Stimulated activated naive B cell treated with anti-CD40 and anti-IgM and Interleukin-4, amounts not matched to agents 10 μg/mL and 1 μg/mL and 100 μg/mL, for 72 hours (primary cell): ENCODE measurements at regions not wholly inside any gene's neighbourhood (a gene's known extent, or its start where the extent isn't known, plus 50 kb on each side); places are given as distances from the start of the nearest gene placed in this dataset.

Source experiments
- ATAC-seq, 2 donors: fragments of 150-1000 bp; cut with Tn5 transposase; replicated peaks; 2 replicates each; pipeline ENCODE4 v1.10.0; 2021; ENCODE audit warnings: moderate library complexity in 1 of 2
- DNase-seq: peaks from one replicate; pipeline ENCODE4 v3.0.0; 2021
- H3K27ac Mint-ChIP-seq: one replicate; pipeline ENCODE4 v1.8.0; 2022; ENCODE audit warnings: mild to moderate bottlenecking, mixed read lengths
- H3K27me3 Mint-ChIP-seq, 2 donors: one replicate each; pipeline ENCODE4 v1.8.0; 2022; ENCODE audit warnings: mixed read lengths in 2 of 2
- H3K36me3 Mint-ChIP-seq, 2 donors: one replicate each; pipeline ENCODE4 v1.8.0; 2022; ENCODE audit warnings: mixed read lengths in 2 of 2, mild to moderate bottlenecking in 1 of 2
- H3K4me1 Mint-ChIP-seq, 2 donors: one replicate each; pipeline ENCODE4 v1.8.0; 2022; ENCODE audit warnings: mixed read lengths in 2 of 2, mild to moderate bottlenecking in 1 of 2
- H3K4me3 Mint-ChIP-seq, 2 donors: one replicate each; pipeline ENCODE4 v1.8.0; 2022; ENCODE audit warnings: mild to moderate bottlenecking in 2 of 2, mixed read lengths in 2 of 2, moderate library complexity in 1 of 2
- H3K9me3 Mint-ChIP-seq, 2 donors: one replicate each; pipeline ENCODE4 v1.8.0; 2022; ENCODE audit warnings: mixed read lengths in 2 of 2, mild to moderate bottlenecking in 1 of 2

DNA sequence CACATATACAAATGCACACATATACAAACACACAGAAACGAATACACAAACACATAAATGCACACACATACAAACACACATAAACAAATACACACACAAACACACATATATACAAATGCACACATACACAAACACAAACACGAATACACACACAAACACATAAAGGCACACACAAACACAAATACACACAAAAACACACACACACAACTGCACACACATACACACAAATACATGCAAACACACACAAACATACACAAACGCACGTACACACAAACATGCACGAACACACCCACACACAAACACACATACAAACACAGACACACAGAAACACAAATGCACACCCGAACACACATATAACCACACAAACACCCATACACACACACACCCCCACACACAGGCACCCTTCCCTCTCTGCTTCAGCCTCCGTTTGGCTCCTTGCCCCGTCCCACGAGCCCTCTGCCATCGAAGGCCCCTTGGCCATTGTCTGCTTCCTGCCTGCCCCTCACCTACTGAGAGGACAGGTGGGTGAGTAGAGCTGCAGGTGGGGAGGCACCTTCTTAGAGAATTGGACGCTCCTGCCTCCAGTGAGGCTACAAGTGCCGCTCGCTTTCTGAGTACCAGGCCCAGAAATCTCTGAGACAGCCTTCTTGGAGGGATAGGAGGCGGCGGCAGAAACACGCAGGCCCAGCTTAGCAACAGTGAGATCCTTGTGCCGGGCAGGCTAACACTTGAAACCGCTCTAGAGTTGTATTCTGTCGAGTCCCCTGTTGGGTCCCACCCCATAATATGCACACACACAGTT, 331.2 kb downstream of the FOXL1 start:
- Mint-ChIP-seq H3K36me3 (no peaks in the 10 kb centered on the region), H3K9me3 (no peaks in the 10 kb centered on the region), H3K27ac (no peak overlapping the region), H3K27me3 (peaks cover 0 to 4% of the 10 kb centered on the region in 2 donors), H3K4me1 (no peaks in the 10 kb centered on the region), H3K4me3 (no peak overlapping the region)
- ATAC-seq (no peak), DNase-seq (no peak)

DNA sequence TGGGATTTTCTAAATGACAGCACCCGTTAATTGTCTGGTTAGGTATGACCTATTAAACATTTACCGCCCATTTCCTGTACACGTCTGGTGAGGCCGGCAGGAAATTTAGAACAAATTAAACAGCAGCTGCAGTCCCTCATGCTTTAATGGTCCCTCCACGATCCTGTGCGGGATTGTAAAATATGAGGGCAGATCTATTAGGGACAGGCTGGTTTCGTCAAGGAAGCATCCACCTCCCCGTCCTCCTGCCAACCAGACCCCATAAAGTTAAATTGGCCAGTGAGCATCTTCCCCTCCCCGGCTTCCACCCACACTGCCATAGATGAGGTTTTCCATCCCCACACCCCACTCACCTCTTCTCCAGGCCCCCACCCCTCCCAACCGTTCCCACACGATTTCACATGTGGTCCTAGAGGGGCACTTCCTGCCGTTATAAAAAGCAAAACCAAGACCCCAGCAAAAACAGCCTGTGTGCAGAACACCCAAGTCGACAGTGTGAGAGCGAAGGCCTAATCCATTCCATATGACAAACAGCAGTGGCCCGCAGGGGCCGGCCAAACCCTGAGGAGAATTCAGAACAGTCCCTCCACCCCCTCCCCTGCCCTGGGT, 331.9 kb downstream of the FOXL1 start:
- DNase-seq: no peak
- no peaks in the 10 kb centered on the region for H3K36me3 Mint-ChIP-seq
- no peak for ATAC-seq
- H3K27ac Mint-ChIP-seq: no peak overlapping the region
- H3K27me3 Mint-ChIP-seq: peaks cover 0 to 4% of the 10 kb centered on the region in 2 donors
- no peaks in the 10 kb centered on the region for H3K9me3 Mint-ChIP-seq
- H3K4me1 Mint-ChIP-seq: no peaks in the 10 kb centered on the region
- no peak overlapping the region for H3K4me3 Mint-ChIP-seq

DNA sequence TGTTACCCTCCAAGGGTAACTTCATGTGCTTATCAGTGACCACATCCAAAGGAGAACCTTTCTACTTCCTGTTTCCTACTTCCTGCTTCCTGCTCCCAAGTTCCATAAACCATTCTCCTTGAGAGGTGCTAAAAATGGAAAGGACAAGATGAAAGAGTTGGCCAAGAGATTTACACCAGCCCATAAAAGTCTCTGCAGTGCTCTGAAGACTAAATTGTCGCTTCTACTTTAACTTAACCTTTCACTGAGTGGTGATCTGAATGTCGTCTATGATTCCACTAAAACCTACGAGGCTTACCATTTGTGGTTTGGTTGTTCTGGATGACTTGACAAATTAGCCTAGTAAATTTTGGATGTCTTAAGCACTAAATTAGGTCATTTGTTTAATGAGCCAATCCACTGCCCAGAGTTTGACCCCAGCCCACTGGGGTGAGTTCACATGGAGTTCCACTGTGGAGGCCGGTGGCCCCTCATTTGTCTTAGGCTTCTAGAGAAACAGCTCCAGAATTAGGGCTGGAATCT, 333.1 kb downstream of the FOXL1 start:
- DNase-seq (no peak), ATAC-seq (no peak)
- no peaks in the 10 kb centered on the region for H3K4me1 Mint-ChIP-seq
- H3K9me3 Mint-ChIP-seq: no peaks in the 10 kb centered on the region
- peaks cover 0 to 4% of the 10 kb centered on the region in 2 donors for H3K27me3 Mint-ChIP-seq
- H3K4me3 Mint-ChIP-seq: no peak overlapping the region
- no peaks in the 10 kb centered on the region for H3K36me3 Mint-ChIP-seq
- no peak overlapping the region for H3K27ac Mint-ChIP-seq

DNA sequence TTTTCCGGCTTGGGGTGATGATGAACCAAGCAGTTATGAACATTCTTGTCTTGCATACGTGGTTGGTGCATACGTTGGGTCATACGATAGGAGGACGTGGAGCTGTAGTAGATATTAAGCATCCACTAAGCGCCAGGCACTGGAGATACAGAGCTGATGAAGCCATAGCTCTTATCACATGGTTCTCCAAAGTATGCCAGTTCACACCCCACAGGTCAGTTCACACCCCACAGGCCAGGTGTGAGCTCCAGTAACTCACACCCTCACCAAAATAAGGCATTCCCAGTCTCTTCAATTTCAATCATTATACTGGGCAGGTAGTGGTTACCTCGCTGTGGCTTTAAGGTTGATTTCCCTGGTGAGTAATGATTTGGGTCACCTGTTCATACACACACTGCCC, 335.5 kb downstream of the FOXL1 start:
- Mint-ChIP-seq H3K36me3 (no peaks in the 10 kb centered on the region), H3K4me1 (no peaks in the 10 kb centered on the region), H3K27me3 (peaks cover 7 to 8% of the 10 kb centered on the region in 2 donors), H3K27ac (no peak overlapping the region), H3K4me3 (no peak overlapping the region), H3K9me3 (no peaks in the 10 kb centered on the region)
- ATAC-seq (no peak), DNase-seq (no peak)

DNA sequence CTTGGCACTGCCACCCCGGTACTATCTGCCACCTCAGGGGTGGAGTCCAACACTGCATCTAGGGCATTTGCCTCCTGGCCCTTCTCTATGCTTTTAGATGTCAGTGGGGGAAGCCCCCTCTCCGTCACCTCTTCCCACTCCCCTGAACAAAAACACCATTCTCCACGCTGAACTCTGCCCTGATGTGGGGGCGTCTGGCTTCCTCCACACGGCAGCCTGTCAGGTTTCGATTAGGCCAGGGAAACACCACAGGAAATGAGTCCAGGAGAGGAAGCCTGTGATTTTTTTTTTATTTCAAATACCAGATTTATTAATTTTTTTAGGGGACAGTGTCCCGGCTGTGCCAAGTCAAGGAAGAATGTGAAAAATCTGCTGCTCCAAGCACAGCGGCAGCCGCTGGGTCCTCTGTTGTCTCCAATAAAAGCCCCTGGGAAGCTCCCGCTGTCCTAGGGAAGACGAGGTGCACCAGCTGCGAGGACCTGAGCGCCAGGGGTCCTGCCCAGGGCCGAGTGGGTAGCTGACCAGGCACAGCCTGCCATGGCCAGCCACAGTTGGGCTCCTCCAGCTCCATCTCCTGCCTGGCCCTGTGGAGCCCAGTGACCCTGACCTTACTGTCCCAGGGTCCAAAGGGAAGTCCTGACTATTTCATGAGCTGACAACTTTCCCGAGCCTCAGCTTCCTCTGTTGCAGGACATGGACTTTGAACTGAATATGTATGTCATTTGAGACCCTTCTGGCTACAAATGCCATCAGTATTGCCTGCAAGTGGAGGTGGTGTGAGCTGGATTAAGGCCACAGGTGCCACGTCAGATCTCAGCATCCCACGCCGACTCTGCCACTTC, 336.7 kb downstream of the FOXL1 start:
- Mint-ChIP-seq H3K4me3 (no peak overlapping the region), H3K36me3 (no peaks in the 10 kb centered on the region), H3K27ac (no peak overlapping the region), H3K9me3 (no peaks in the 10 kb centered on the region), H3K4me1 (no peaks in the 10 kb centered on the region), H3K27me3 (peaks cover 7 to 20% of the 10 kb centered on the region in 2 donors)
- peak; percentile 33 to 51 for ATAC-seq
- DNase-seq: no peak

DNA sequence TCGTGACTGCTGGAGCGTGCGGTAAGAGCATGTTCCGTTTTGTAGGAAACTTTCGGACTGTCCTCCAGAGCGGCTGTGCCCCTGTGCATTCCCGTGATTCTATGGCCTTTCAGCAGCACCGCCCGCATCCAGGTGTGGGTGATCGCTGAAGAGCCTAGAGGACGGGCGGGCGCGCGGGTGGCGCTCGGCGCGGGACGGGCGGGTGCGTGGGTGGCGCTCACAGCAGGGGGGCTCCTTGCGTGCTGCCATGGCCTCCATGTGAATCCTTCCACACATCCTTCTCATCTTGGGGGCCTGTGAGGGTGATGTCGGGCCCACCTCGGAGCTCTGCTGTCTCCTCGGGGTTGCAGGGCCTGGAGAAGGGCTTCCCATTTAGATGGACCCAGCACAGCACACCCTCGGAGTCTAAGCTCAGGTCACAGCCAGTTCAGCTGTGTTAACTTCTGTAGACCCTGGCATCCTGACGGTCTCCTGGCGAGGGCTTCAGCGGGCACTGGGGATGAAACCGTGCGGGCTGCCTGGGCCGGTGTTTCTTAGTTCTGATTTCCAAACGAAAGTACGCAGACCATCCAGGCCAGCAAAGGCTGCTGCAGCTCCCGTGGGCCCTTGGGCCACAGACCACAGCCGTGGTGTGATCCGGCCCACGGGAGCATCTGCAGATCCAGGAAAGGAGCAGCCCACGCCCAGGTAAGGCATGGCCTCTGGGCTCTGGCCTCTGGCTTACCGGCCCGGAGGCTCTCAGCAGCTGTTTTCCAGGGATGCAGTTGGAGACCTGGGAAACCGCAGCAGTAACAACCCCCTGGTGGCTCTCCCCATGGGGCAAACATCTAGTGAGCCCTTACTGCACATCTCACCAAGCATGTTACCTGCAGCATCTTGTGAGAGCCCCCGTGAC, 339.4 kb downstream of the FOXL1 start:
- Mint-ChIP-seq H3K36me3 (no peaks in the 10 kb centered on the region), H3K9me3 (peaks cover 7% of the 10 kb centered on the region in 2 donors), H3K4me1 (no peaks in the 10 kb centered on the region), H3K4me3 (no peak overlapping the region), H3K27ac (no peak overlapping the region), H3K27me3 (peaks cover 3 to 27% of the 10 kb centered on the region in 2 donors)
- ATAC-seq: no peak
- DNase-seq: no peak

DNA sequence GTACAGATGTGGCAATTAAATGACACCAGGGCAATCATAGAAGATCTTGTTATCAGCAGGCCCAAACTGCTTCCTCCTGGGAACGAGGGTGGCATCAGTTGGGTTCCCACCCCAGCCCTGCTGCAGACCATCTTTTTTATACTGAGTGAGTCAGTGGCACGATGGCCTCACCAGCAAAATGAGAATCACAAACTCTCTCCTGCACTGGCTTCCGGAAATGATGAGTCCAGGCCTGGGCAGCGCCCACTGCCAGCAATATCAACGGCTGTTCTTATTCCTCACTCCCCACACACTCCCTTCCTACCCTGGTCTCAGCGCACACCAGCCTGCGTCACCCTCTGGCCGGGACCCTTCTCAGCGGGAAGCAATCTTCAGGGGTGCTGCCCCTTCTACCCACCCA, 340.3 kb downstream of the FOXL1 start:
- Mint-ChIP-seq H3K36me3 (no peaks in the 10 kb centered on the region), H3K4me3 (no peak overlapping the region), H3K27me3 (peaks cover 6 to 36% of the 10 kb centered on the region in 2 donors), H3K4me1 (no peaks in the 10 kb centered on the region), H3K27ac (no peak overlapping the region), H3K9me3 (peaks cover 7 to 10% of the 10 kb centered on the region in 2 donors)
- no peak for ATAC-seq
- no peak for DNase-seq

DNA sequence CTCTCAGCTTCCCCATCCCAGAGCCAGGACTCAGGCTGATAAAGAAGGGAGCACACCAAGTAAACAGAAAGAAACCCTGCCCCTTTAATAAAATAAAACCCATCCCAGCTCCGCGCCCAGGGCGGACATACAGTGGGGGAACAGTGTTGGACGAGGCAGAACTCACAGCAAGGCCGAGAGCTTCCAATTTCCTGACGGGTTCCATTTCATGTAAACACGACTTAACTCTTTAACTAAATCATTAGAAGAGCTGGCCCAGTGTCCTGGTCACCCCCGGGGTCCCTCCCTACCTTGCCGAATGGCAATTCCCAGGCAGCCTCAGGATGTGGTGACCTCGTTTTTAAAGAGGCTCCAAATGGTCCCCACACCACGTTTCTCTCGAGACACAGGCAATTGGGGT, 340.7 kb downstream of the FOXL1 start:
- Mint-ChIP-seq H3K4me1 (no peaks in the 10 kb centered on the region), H3K9me3 (peaks cover 7 to 11% of the 10 kb centered on the region in 2 donors), H3K27me3 (peaks cover 10 to 41% of the 10 kb centered on the region in 2 donors), H3K36me3 (no peaks in the 10 kb centered on the region), H3K27ac (no peak overlapping the region), H3K4me3 (no peak overlapping the region)
- ATAC-seq (no peak), DNase-seq (no peak)

DNA sequence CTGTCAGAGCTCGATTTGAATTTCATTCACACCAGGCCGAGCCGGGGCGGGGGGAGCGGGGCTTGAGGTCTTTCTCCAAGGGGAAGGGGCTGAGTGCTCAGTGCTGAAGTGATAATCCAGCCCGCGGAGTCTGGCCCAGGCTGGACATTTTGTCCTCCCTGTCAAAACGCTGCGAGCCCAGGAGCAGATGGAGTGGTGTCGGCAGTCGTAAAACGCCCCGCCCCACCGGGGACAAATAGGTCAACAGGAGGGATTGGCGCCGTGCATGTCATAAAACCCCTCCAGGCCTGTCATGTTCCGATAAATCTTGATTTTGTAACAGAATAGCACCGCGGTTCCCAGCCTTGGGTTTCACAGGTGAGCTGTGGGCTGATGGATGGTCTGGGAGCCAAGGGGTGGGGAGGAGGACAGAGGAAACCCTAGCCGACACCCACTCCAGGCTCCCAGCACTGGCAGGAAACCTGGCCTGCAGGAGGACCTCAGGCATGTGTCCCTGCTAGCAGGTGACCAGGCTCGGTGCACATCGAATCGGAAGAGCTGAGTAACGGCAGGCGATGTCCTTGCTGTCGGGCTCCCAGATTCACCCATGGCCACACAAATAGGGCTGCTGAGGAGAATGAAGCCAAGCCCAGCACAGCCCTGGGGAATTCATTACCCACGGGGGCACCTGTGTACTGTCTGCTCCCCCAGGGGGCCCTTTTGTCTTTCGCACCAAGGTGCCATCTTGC, 341.4 kb downstream of the FOXL1 start:
- Mint-ChIP-seq H3K27me3 (peaks cover 17 to 47% of the 10 kb centered on the region in 2 donors), H3K4me1 (no peaks in the 10 kb centered on the region), H3K36me3 (peaks cover 0 to 2% of the 10 kb centered on the region in 2 donors), H3K4me3 (no peak overlapping the region), H3K9me3 (peaks cover 7 to 11% of the 10 kb centered on the region in 2 donors), H3K27ac (no peak overlapping the region)
- no peak for ATAC-seq
- no peak for DNase-seq

DNA sequence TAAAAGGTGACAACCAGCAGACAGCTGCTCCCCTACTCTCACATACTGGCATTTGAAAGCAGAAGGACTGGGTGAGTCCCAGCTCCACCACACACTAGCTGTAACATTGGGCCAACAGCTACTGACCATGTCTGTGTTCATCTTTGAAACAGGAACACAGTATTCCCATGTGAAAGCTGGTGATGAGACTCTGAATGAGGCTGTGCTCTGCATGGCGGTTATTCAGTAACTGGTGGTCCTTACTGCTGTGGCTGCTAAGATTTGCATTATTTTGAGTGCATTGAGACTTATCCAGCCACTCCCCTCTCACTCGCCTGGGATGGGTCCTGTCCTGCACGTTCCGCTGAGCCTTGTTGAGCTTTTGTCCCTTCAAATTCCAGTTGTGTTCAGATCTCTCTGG, 342.9 kb downstream of the FOXL1 start:
- peaks cover 32 to 63% of the 10 kb centered on the region in 2 donors for H3K27me3 Mint-ChIP-seq
- peaks cover 7 to 11% of the 10 kb centered on the region in 2 donors for H3K9me3 Mint-ChIP-seq
- H3K4me3 Mint-ChIP-seq: no peak overlapping the region
- H3K36me3 Mint-ChIP-seq: peaks cover 0 to 2% of the 10 kb centered on the region in 2 donors
- no peaks in the 10 kb centered on the region for H3K4me1 Mint-ChIP-seq
- no peak overlapping the region for H3K27ac Mint-ChIP-seq
- ATAC-seq (no peak), DNase-seq (no peak)

DNA sequence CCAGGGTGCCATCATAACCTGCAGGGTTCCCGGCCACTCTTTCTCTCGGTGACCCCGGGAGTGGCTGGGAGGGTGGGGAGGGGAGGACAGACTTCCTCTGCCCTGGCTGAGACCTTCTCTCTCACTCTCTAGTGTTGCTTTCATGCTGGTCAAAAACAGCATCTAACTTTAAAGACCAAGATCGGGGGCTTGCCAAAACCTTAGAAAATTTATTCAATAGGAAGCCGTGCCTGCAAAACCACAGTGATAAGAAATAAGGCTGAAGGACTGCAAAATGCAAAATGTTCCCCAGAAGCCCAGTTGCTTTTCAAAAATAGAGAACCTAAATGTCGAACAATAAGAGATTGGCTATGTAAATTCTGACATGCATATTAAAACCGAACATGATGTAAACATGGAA, 344.0 kb downstream of the FOXL1 start:
- peaks cover 29 to 66% of the 10 kb centered on the region in 2 donors for H3K27me3 Mint-ChIP-seq
- peaks cover 0 to 2% of the 10 kb centered on the region in 2 donors for H3K36me3 Mint-ChIP-seq
- H3K9me3 Mint-ChIP-seq: peaks cover 7 to 11% of the 10 kb centered on the region in 2 donors
- DNase-seq (no peak), ATAC-seq (no peak)
- H3K4me3 Mint-ChIP-seq: no peak overlapping the region
- no peaks in the 10 kb centered on the region for H3K4me1 Mint-ChIP-seq
- no peak overlapping the region for H3K27ac Mint-ChIP-seq

DNA sequence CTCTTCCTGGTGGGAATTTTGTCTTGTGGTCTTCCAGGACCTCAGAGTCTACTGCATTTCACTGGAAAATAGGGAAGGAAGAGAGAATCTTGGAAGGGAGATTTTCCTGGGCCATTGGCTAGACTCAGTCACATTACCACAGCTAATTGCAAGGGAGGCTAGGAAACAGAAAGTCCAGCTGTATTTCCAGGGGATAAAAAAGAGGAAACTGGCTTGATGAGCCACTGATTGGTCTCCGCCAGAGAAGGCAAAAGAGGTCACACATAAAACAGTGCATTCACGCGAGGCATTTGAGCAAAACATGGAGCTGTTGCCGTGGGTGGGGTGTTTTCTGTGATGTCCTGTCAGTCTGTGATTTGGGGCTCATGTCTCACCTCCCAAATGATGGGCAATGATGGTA, 345.3 kb downstream of the FOXL1 start:
- H3K4me3 Mint-ChIP-seq: no peak overlapping the region

DNA sequence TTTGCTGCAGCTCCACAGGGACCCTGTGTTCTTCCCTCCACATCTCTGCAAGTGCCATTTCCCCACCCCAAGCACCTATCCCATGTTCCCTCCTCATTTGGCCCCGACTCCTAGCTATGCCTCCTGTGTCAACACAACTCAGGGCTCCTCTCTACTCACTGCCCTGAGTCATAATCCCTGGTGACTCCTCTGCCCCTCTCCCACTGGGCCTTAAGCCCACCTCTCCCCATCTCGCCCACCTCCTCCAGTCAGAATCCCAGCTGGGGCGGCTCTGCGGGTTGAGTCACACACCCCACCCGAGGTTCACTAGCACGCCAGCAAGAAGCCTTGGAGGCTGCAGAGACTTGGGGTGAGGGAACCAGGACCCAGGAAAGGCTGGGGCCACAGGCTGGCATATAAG, 346.2 kb downstream of the FOXL1 start:
- H3K27me3 Mint-ChIP-seq: peaks cover 48 to 56% of the 10 kb centered on the region in 2 donors
- H3K9me3 Mint-ChIP-seq: peaks cover 8 to 11% of the 10 kb centered on the region in 2 donors
- DNase-seq: no peak

More for the DNA sequence above, 345.3 kb downstream of the FOXL1 start:
- H3K9me3 Mint-ChIP-seq: peaks cover 8 to 11% of the 10 kb centered on the region in 2 donors
- no peak overlapping the region for H3K27ac Mint-ChIP-seq
- H3K4me1 Mint-ChIP-seq: no peaks in the 10 kb centered on the region
- no peak for DNase-seq
- peaks cover 0 to 2% of the 10 kb centered on the region in 2 donors for H3K36me3 Mint-ChIP-seq
- H3K27me3 Mint-ChIP-seq: peaks cover 40 to 65% of the 10 kb centered on the region in 2 donors
- no peak for ATAC-seq

More for the DNA sequence above, 346.2 kb downstream of the FOXL1 start:
- Mint-ChIP-seq H3K27ac (no peak overlapping the region), H3K4me3 (no peak overlapping the region), H3K4me1 (no peaks in the 10 kb centered on the region), H3K36me3 (peaks cover 0 to 2% of the 10 kb centered on the region in 2 donors)
- ATAC-seq: no peak
